ENCODE measurements at regions not wholly inside any gene's neighbourhood (a gene's known extent, or its start where the extent isn't known, plus 50 kb on each side); places are given as distances from the start of the nearest gene placed in this dataset.

DNA sequence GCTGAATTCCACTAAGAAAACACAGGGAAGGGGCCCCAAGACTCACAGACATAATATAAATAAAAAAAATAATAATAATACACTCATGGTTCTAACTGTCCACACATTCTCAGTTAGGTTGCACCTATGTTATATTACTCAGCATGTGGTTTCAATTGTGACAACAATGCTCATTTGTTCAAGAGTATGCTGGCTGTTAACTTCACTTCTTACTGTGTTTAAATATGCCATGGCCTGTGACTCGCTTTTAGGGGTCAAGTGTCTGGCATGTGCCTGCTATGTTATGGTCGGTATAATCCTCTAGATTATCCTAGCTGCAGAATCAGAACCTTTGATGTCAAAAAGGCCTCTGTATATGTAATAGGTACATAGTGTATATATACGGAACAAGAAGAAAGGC, 324.8 kb upstream of the INTU start:
- H3K4me3 Mint-ChIP-seq (ENCODE audit: unreplicated experiment): no peak overlapping the region
- H3K36me3 Mint-ChIP-seq (ENCODE audit: low read depth, unreplicated experiment): no peaks in the 10 kb centered on the region
- no peaks in the 10 kb centered on the region for H3K9me3 Mint-ChIP-seq (ENCODE audit: unreplicated experiment)
- TF ChIP-seq, protein P1, sequence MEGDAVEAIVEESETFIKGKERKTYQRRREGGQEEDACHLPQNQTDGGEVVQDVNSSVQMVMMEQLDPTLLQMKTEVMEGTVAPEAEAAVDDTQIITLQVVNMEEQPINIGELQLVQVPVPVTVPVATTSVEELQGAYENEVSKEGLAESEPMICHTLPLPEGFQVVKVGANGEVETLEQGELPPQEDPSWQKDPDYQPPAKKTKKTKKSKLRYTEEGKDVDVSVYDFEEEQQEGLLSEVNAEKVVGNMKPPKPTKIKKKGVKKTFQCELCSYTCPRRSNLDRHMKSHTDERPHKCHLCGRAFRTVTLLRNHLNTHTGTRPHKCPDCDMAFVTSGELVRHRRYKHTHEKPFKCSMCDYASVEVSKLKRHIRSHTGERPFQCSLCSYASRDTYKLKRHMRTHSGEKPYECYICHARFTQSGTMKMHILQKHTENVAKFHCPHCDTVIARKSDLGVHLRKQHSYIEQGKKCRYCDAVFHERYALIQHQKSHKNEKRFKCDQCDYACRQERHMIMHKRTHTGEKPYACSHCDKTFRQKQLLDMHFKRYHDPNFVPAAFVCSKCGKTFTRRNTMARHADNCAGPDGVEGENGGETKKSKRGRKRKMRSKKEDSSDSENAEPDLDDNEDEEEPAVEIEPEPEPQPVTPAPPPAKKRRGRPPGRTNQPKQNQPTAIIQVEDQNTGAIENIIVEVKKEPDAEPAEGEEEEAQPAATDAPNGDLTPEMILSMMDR (IDR thresholded peaks at IDR 0.05; ENCODE audit: unreplicated experiment): no peak
- H3K27ac Mint-ChIP-seq (ENCODE audit: unreplicated experiment): no peak overlapping the region
- no peaks in the 10 kb centered on the region for H3K27me3 Mint-ChIP-seq (ENCODE audit: unreplicated experiment)
- no peak for DNase-seq (ENCODE audit: low spot score)
- H3K4me1 Mint-ChIP-seq (ENCODE audit: unreplicated experiment): no peaks in the 10 kb centered on the region

- Mint-ChIP-seq H3K9me3 (ENCODE audit: unreplicated experiment) (no peaks in the 10 kb centered on the region), H3K4me3 (ENCODE audit: unreplicated experiment) (no peak overlapping the region), H3K4me1 (ENCODE audit: unreplicated experiment) (no peaks in the 10 kb centered on the region), H3K27ac (ENCODE audit: unreplicated experiment) (no peak overlapping the region), H3K36me3 (ENCODE audit: low read depth, unreplicated experiment) (no peaks in the 10 kb centered on the region), H3K27me3 (ENCODE audit: unreplicated experiment) (no peaks in the 10 kb centered on the region)
- no peak for DNase-seq (ENCODE audit: low spot score)
- TF ChIP-seq, protein P1 (IDR thresholded peaks at IDR 0.05; ENCODE audit: unreplicated experiment): no peak
Observed at GRCh38 chr4:127309369-127310102, 323.2 kb upstream of the INTU start.

- TF ChIP-seq, protein P1 (IDR thresholded peaks at IDR 0.05; ENCODE audit: unreplicated experiment): no peak
- H3K27ac Mint-ChIP-seq (ENCODE audit: unreplicated experiment): no peak overlapping the region
- H3K4me3 Mint-ChIP-seq (ENCODE audit: unreplicated experiment): no peak overlapping the region
- no peaks in the 10 kb centered on the region for H3K36me3 Mint-ChIP-seq (ENCODE audit: low read depth, unreplicated experiment)
- DNase-seq (ENCODE audit: low spot score): no peak
- no peaks in the 10 kb centered on the region for H3K27me3 Mint-ChIP-seq (ENCODE audit: unreplicated experiment)
- no peaks in the 10 kb centered on the region for H3K4me1 Mint-ChIP-seq (ENCODE audit: unreplicated experiment)
- H3K9me3 Mint-ChIP-seq (ENCODE audit: unreplicated experiment): no peaks in the 10 kb centered on the region
Observed at GRCh38 chr4:127311371-127311770, 321.4 kb upstream of the INTU start.

GRCh38 chr4:127311924-127312323, 320.8 kb upstream of the INTU start:
- Mint-ChIP-seq H3K27ac (ENCODE audit: unreplicated experiment) (no peak overlapping the region), H3K27me3 (ENCODE audit: unreplicated experiment) (no peaks in the 10 kb centered on the region), H3K4me1 (ENCODE audit: unreplicated experiment) (no peaks in the 10 kb centered on the region), H3K36me3 (ENCODE audit: low read depth, unreplicated experiment) (no peaks in the 10 kb centered on the region), H3K4me3 (ENCODE audit: unreplicated experiment) (no peak overlapping the region), H3K9me3 (ENCODE audit: unreplicated experiment) (no peaks in the 10 kb centered on the region)
- DNase-seq (ENCODE audit: low spot score): no peak
- TF ChIP-seq, protein P1 (IDR thresholded peaks at IDR 0.05; ENCODE audit: unreplicated experiment): no peak

- H3K4me3 Mint-ChIP-seq (ENCODE audit: unreplicated experiment): no peak overlapping the region
- no peak for DNase-seq (ENCODE audit: low spot score)
- H3K9me3 Mint-ChIP-seq (ENCODE audit: unreplicated experiment): no peaks in the 10 kb centered on the region
- no peaks in the 10 kb centered on the region for H3K4me1 Mint-ChIP-seq (ENCODE audit: unreplicated experiment)
- TF ChIP-seq, protein P1 (IDR thresholded peaks at IDR 0.05; ENCODE audit: unreplicated experiment): no peak
- no peaks in the 10 kb centered on the region for H3K27me3 Mint-ChIP-seq (ENCODE audit: unreplicated experiment)
- no peak overlapping the region for H3K27ac Mint-ChIP-seq (ENCODE audit: unreplicated experiment)
- no peaks in the 10 kb centered on the region for H3K36me3 Mint-ChIP-seq (ENCODE audit: low read depth, unreplicated experiment)
Observed at GRCh38 chr4:127313767-127314166, 319.0 kb upstream of the INTU start.
